ENCODE measurements at regions not wholly inside any gene's neighbourhood (a gene's known extent, or its start where the extent isn't known, plus 50 kb on each side); places are given as distances from the start of the nearest gene placed in this dataset.

GRCh38 chr1:55931081-55931940 lies 648.1 kb downstream of the PLPP3 start (continued):
- TF ChIP-seq, protein P1, sequence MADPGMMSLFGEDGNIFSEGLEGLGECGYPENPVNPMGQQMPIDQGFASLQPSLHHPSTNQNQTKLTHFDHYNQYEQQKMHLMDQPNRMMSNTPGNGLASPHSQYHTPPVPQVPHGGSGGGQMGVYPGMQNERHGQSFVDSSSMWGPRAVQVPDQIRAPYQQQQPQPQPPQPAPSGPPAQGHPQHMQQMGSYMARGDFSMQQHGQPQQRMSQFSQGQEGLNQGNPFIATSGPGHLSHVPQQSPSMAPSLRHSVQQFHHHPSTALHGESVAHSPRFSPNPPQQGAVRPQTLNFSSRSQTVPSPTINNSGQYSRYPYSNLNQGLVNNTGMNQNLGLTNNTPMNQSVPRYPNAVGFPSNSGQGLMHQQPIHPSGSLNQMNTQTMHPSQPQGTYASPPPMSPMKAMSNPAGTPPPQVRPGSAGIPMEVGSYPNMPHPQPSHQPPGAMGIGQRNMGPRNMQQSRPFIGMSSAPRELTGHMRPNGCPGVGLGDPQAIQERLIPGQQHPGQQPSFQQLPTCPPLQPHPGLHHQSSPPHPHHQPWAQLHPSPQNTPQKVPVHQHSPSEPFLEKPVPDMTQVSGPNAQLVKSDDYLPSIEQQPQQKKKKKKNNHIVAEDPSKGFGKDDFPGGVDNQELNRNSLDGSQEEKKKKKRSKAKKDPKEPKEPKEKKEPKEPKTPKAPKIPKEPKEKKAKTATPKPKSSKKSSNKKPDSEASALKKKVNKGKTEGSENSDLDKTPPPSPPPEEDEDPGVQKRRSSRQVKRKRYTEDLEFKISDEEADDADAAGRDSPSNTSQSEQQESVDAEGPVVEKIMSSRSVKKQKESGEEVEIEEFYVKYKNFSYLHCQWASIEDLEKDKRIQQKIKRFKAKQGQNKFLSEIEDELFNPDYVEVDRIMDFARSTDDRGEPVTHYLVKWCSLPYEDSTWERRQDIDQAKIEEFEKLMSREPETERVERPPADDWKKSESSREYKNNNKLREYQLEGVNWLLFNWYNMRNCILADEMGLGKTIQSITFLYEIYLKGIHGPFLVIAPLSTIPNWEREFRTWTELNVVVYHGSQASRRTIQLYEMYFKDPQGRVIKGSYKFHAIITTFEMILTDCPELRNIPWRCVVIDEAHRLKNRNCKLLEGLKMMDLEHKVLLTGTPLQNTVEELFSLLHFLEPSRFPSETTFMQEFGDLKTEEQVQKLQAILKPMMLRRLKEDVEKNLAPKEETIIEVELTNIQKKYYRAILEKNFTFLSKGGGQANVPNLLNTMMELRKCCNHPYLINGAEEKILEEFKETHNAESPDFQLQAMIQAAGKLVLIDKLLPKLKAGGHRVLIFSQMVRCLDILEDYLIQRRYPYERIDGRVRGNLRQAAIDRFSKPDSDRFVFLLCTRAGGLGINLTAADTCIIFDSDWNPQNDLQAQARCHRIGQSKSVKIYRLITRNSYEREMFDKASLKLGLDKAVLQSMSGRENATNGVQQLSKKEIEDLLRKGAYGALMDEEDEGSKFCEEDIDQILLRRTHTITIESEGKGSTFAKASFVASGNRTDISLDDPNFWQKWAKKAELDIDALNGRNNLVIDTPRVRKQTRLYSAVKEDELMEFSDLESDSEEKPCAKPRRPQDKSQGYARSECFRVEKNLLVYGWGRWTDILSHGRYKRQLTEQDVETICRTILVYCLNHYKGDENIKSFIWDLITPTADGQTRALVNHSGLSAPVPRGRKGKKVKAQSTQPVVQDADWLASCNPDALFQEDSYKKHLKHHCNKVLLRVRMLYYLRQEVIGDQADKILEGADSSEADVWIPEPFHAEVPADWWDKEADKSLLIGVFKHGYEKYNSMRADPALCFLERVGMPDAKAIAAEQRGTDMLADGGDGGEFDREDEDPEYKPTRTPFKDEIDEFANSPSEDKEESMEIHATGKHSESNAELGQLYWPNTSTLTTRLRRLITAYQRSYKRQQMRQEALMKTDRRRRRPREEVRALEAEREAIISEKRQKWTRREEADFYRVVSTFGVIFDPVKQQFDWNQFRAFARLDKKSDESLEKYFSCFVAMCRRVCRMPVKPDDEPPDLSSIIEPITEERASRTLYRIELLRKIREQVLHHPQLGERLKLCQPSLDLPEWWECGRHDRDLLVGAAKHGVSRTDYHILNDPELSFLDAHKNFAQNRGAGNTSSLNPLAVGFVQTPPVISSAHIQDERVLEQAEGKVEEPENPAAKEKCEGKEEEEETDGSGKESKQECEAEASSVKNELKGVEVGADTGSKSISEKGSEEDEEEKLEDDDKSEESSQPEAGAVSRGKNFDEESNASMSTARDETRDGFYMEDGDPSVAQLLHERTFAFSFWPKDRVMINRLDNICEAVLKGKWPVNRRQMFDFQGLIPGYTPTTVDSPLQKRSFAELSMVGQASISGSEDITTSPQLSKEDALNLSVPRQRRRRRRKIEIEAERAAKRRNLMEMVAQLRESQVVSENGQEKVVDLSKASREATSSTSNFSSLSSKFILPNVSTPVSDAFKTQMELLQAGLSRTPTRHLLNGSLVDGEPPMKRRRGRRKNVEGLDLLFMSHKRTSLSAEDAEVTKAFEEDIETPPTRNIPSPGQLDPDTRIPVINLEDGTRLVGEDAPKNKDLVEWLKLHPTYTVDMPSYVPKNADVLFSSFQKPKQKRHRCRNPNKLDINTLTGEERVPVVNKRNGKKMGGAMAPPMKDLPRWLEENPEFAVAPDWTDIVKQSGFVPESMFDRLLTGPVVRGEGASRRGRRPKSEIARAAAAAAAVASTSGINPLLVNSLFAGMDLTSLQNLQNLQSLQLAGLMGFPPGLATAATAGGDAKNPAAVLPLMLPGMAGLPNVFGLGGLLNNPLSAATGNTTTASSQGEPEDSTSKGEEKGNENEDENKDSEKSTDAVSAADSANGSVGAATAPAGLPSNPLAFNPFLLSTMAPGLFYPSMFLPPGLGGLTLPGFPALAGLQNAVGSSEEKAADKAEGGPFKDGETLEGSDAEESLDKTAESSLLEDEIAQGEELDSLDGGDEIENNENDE (IDR thresholded peaks at IDR 0.05; ENCODE audit: insufficient replicate concordance, low read length): no peak
- TF ChIP-seq ZNF274 (IDR thresholded peaks at IDR 0.05; ENCODE audit: borderline replicate concordance, extremely low read depth, low read length) (no peak), CREB1 (IDR thresholded peaks at IDR 0.05) (no peak)
